ENCODE measurements at regions not wholly inside any gene's neighbourhood (a gene's known extent, or its start where the extent isn't known, plus 50 kb on each side); places are given as distances from the start of the nearest gene placed in this dataset.

GRCh38 chr13:86409466-86410241, 610.4 kb upstream of the SLITRK6 start:
- no peak for TF ChIP-seq EZH2phosphoT487 (IDR thresholded peaks at IDR 0.05; ENCODE audit: insufficient read depth, low read depth)
- TF ChIP-seq EZH2 (IDR thresholded peaks at IDR 0.05; ENCODE audit: insufficient read depth, poor library complexity, severe bottlenecking), result no peak

Measured in GM23248 (cell line).